ENCODE measurements at regions not wholly inside any gene's neighbourhood (a gene's known extent, or its start where the extent isn't known, plus 50 kb on each side); places are given as distances from the start of the nearest gene placed in this dataset.

GRCh38 chr12:93302331-93303229, 75.1 kb upstream of the NUDT4 start (continued):
- no peak for TF ChIP-seq CHD7 (IDR thresholded peaks at IDR 0.05; ENCODE audit: insufficient replicate concordance, low read length)

Data from H1 (cell line).